Trophoblast cell (in vitro differentiated cells and primary cell): ENCODE measurements at regions not wholly inside any gene's neighbourhood (a gene's known extent, or its start where the extent isn't known, plus 50 kb on each side); places are given as distances from the start of the nearest gene placed in this dataset.

ENCODE experiments used
- DNase-seq, 2 donors: peaks; one replicate each; pipeline ENCODE4 v3.0.0-alpha.2; 2016
- H2AFZ ChIP-seq: 2 replicates; pipeline ENCODE4 v1.6.1; 2013; ENCODE audit warnings: low read length, moderate library complexity, mild to moderate bottlenecking; ENCODE audit not compliant: insufficient read depth, poor library complexity
- H2AK5ac ChIP-seq: 2 replicates; pipeline ENCODE4 v1.6.1; 2013; ENCODE audit warnings: mild to moderate bottlenecking, low read length
- H2BK120ac ChIP-seq: 2 replicates; pipeline ENCODE4 v1.6.1; 2013; ENCODE audit warnings: low read length, mild to moderate bottlenecking, moderate library complexity; ENCODE audit not compliant: insufficient read depth, poor library complexity
- H2BK12ac ChIP-seq: 2 replicates; pipeline ENCODE4 v1.6.1; 2013; ENCODE audit warnings: mild to moderate bottlenecking, low read length, moderate library complexity
- H2BK5ac ChIP-seq: 2 replicates; pipeline ENCODE4 v1.6.1; 2013; ENCODE audit warnings: low read length, low read depth, moderate library complexity, mild to moderate bottlenecking; ENCODE audit not compliant: poor library complexity
- H3K14ac ChIP-seq: 2 replicates; pipeline ENCODE4 v1.6.1; 2013; ENCODE audit warnings: mild to moderate bottlenecking, low read length
- H3K18ac ChIP-seq: 2 replicates; pipeline ENCODE4 v1.6.1; 2013; ENCODE audit warnings: mild to moderate bottlenecking, low read length
- H3K23ac ChIP-seq: 2 replicates; pipeline ENCODE4 v1.6.1; 2013; ENCODE audit warnings: low read length
- H3K27ac ChIP-seq: 2 replicates; pipeline ENCODE4 v1.5.1; 2013; ENCODE audit warnings: low read depth, mild to moderate bottlenecking, inconsistent platforms, low read length, moderate library complexity
- H3K27me3 ChIP-seq: 2 replicates; pipeline ENCODE4 v1.6.1; 2013; ENCODE audit warnings: inconsistent platforms, mild to moderate bottlenecking, low read length, moderate library complexity; ENCODE audit not compliant: insufficient read depth
- H3K36me3 ChIP-seq, 2 experiments: 1 replicate in 1 of 2; 2 replicates in 1 of 2; pipeline ENCODE4 v1.6.1; 2013; ENCODE audit warnings: low read length in 2 of 2, mild to moderate bottlenecking in 2 of 2, moderate library complexity in 1 of 2; ENCODE audit not compliant: insufficient read depth in 2 of 2, control insufficient read depth in 1 of 2
- H3K4ac ChIP-seq: 2 replicates; pipeline ENCODE4 v1.6.1; 2013; ENCODE audit warnings: low read depth, mild to moderate bottlenecking, low read length, moderate library complexity
- H3K4me1 ChIP-seq, 2 experiments: 1 replicate in 1 of 2; 2 replicates in 1 of 2; pipeline ENCODE4 v1.6.1; 2013; ENCODE audit warnings: low read length in 2 of 2, mild to moderate bottlenecking in 2 of 2, moderate library complexity in 1 of 2; ENCODE audit not compliant: insufficient read depth in 2 of 2, control insufficient read depth in 1 of 2
- H3K4me2 ChIP-seq: 2 replicates; pipeline ENCODE4 v1.6.1; 2013; ENCODE audit warnings: inconsistent platforms, mild to moderate bottlenecking, low read length, moderate library complexity
- H3K4me3 ChIP-seq: 2 replicates; pipeline ENCODE4 v1.5.1; 2013; ENCODE audit warnings: mild to moderate bottlenecking, low read depth, low read length, inconsistent platforms
- H3K79me1 ChIP-seq: one replicate; pipeline ENCODE4 v1.6.1; 2013; ENCODE audit warnings: low read length
- H3K79me2 ChIP-seq: 2 replicates; pipeline ENCODE4 v1.6.1; 2013; ENCODE audit warnings: low read length, mild to moderate bottlenecking; ENCODE audit not compliant: control insufficient read depth, insufficient read depth, poor library complexity
- H3K9ac ChIP-seq: 2 replicates; pipeline ENCODE4 v1.6.1; 2013; ENCODE audit warnings: mild to moderate bottlenecking, low read length
- H3K9me3 ChIP-seq: 2 replicates; pipeline ENCODE4 v1.6.1; 2013; ENCODE audit warnings: low read depth, mild to moderate bottlenecking, control low read depth, inconsistent platforms, low read length; ENCODE audit not compliant: insufficient read depth
- H4K12ac ChIP-seq: 2 replicates; pipeline ENCODE4 v1.6.1; 2013; ENCODE audit warnings: low read depth, mild to moderate bottlenecking, low read length, moderate library complexity
- H4K8ac ChIP-seq: 2 replicates; pipeline ENCODE4 v1.6.1; 2013; ENCODE audit warnings: low read depth, mild to moderate bottlenecking, low read length, moderate library complexity
- H4K91ac ChIP-seq: one replicate; pipeline ENCODE4 v1.6.1; 2013; ENCODE audit warnings: low read depth, mild to moderate bottlenecking, low read length, moderate library complexity
- WGBS: extraction: QIAGEN DNeasy Blood & Tissue Kit; methylation state at CpG from one replicate; pipeline ENCODE4 v1.1.7; 2013; ENCODE audit warnings: missing lambda C conversion rate; ENCODE audit not compliant: insufficient read length, insufficient coverage; ENCODE audit errors: extremely low coverage; 5-methylcytosine and 5-hydroxymethylcytosine counted together

DNA sequence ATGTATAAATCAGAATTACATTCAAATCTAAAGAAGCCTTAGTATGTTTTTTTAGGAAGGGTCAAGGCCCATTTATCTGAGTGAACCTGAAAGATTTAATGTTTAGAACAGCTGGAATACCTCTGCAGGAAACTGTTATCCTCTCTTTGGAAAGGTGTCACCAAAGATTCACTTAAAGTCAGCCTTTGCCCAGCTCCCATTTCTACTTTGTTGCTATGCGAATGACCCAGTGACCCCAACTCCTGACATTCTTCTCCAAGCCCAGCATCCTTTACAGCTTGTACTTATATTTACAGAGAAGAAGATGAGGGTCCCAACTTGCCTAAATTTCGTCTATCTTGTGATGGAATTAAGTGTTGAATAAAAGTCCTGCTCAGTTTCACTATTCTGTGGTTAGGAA, 1198.6 kb downstream of the CDH12 start:
- Histone ChIP-seq H2BK5ac (no peak overlapping the region), H4K91ac (no peak overlapping the region), H2BK12ac (no peak overlapping the region), H2AFZ (no peak overlapping the region), H3K79me1 (no peaks in the 10 kb centered on the region), H3K9me3 (no peaks in the 10 kb centered on the region), H2BK120ac (no peak overlapping the region), H3K36me3 (no peaks in the 10 kb centered on the region), H3K14ac (no peak overlapping the region), H2AK5ac (no peak overlapping the region), H3K27ac (no peak overlapping the region), H3K4me2 (no peak overlapping the region), H3K4ac (no peak overlapping the region), H3K4me1 (no peaks in the 10 kb centered on the region), H3K9ac (no peak overlapping the region), H3K18ac (no peak overlapping the region), H4K12ac (no peak overlapping the region), H3K79me2 (no peaks in the 10 kb centered on the region), H3K23ac (no peak overlapping the region), H3K4me3 (no peak overlapping the region), H3K27me3 (no peaks in the 10 kb centered on the region), H4K8ac (no peak overlapping the region)
- DNase-seq: no peak
- no CpG with 5 or more reads among the region's 2 CpGs for WGBS

GRCh38 chr5:21649969-21650368, 1203.2 kb downstream of the CDH12 start:
- Histone ChIP-seq H3K9ac (no peak overlapping the region), H3K27me3 (no peaks in the 10 kb centered on the region), H3K4me1 (no peaks in the 10 kb centered on the region), H2AFZ (no peak overlapping the region), H4K8ac (no peak overlapping the region), H3K23ac (no peak overlapping the region), H2AK5ac (no peak overlapping the region), H3K14ac (no peak overlapping the region), H2BK5ac (no peak overlapping the region), H3K9me3 (no peaks in the 10 kb centered on the region), H3K79me2 (no peaks in the 10 kb centered on the region), H3K18ac (no peak overlapping the region), H3K4ac (no peak overlapping the region), H3K27ac (no peak overlapping the region), H3K4me3 (no peak overlapping the region), H4K91ac (no peak overlapping the region), H4K12ac (no peak overlapping the region), H3K4me2 (no peak overlapping the region), H3K79me1 (no peaks in the 10 kb centered on the region), H2BK12ac (no peak overlapping the region), H2BK120ac (no peak overlapping the region), H3K36me3 (no peaks in the 10 kb centered on the region)
- DNase-seq: no peak
- WGBS: no CpG with 5 or more reads among the region's 3 CpGs

DNA sequence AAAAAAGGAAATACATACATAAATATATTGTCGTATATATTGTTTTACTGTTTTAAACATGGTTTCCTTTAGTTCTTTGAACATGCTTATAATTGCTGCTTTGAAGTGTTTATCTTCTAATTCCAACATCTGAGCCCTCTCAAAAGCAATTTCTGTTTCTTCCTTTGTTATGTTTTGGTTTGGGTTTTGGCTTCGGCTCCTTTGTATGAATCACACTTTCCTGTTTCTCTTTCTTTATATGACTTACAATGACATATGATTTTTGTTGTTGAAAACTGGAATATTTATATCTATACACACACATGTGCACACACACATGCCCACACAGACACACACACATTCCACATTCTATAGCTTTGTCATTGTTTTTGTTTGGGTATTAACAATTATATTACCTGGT, 1206.7 kb downstream of the CDH12 start:
- Histone ChIP-seq H2BK12ac (no peak overlapping the region), H2AFZ (no peak overlapping the region), H3K9ac (no peak overlapping the region), H3K4me2 (no peak overlapping the region), H3K14ac (no peak overlapping the region), H2BK120ac (no peak overlapping the region), H3K18ac (no peak overlapping the region), H3K27ac (no peak overlapping the region), H3K23ac (no peak overlapping the region), H4K8ac (no peak overlapping the region), H2AK5ac (no peak overlapping the region), H3K4me3 (no peak overlapping the region), H4K91ac (no peak overlapping the region), H3K79me2 (no peaks in the 10 kb centered on the region), H3K79me1 (no peaks in the 10 kb centered on the region), H3K4ac (no peak overlapping the region), H3K27me3 (no peaks in the 10 kb centered on the region), H3K9me3 (no peaks in the 10 kb centered on the region), H2BK5ac (no peak overlapping the region), H3K36me3 (no peaks in the 10 kb centered on the region), H4K12ac (no peak overlapping the region), H3K4me1 (no peaks in the 10 kb centered on the region)
- no peak for DNase-seq
- no CpG with 5 or more reads among the region's 2 CpGs for WGBS

DNA sequence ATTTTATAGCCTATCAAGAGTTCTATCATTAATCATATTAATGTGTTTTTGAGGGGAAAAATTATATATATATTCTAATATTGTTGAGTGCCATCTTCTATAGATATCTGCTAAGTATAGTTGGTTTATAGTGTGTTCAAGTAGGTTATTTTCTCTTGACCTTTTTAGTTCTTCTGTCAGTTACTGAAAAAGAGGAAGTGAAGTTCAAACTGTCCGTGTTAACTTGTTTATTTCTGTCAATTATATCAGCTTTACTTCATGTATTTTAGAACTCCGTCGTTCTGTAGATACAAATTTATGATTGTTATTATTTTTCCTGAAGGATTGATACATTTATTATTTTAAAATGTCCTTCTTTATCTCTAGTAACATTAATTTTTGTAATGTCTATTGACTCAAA, 1209.1 kb downstream of the CDH12 start:
- no peak for DNase-seq
- Histone ChIP-seq H4K8ac (no peak overlapping the region), H3K4me2 (no peak overlapping the region), H3K36me3 (no peaks in the 10 kb centered on the region), H3K23ac (no peak overlapping the region), H3K9ac (no peak overlapping the region), H3K79me1 (no peaks in the 10 kb centered on the region), H2BK5ac (no peak overlapping the region), H3K9me3 (no peaks in the 10 kb centered on the region), H4K12ac (no peak overlapping the region), H3K27ac (no peak overlapping the region), H3K4ac (no peak overlapping the region), H3K27me3 (no peaks in the 10 kb centered on the region), H3K4me3 (no peak overlapping the region), H2BK120ac (no peak overlapping the region), H2BK12ac (no peak overlapping the region), H3K14ac (no peak overlapping the region), H3K4me1 (no peaks in the 10 kb centered on the region), H2AK5ac (no peak overlapping the region), H3K18ac (no peak overlapping the region), H3K79me2 (no peaks in the 10 kb centered on the region), H2AFZ (no peak overlapping the region), H4K91ac (no peak overlapping the region)
- WGBS: no CpG with 5 or more reads among the region's 3 CpGs
